Body of pancreas (tissue), 4 donors: ENCODE measurements at regions not wholly inside any gene's neighbourhood (a gene's known extent, or its start where the extent isn't known, plus 50 kb on each side); places are given as distances from the start of the nearest gene placed in this dataset.

Experiments
- ATAC-seq: fragments of 150-250 bp; one replicate; pipeline ENCODE4 v1.9.1; 2016
- DNase-seq, 4 donors: peaks; one replicate each; pipeline ENCODE4 v3.0.0-alpha.2; 2019
- H3K27ac ChIP-seq, 4 donors: fragments of 200-600 bp; sonication (generic); 1 replicate in 3 of 4; 2 replicates in 1 of 4; pipeline versions ENCODE4 v1.5.1 to v1.6.1; 2016 to 2019; ENCODE audit warnings: mild to moderate bottlenecking in 1 of 4, mixed read lengths in 1 of 4, moderate library complexity in 1 of 4
- H3K27me3 ChIP-seq, 2 donors: fragments of 200-600 bp; sonication (generic); one replicate each; pipeline ENCODE4 v1.6.0; 2016; ENCODE audit warnings: mild to moderate bottlenecking in 1 of 2
- H3K36me3 ChIP-seq, 2 donors: fragments of 200-600 bp; sonication (generic); replicated peaks in 1 of 2; 2 replicates each; pipeline ENCODE4 v1.5.1; 2016; ENCODE audit warnings: low read depth in 2 of 2; ENCODE audit not compliant: insufficient read depth in 1 of 2
- H3K4me1 ChIP-seq: fragments of 200-600 bp; sonication (generic); one replicate; pipeline ENCODE4 v1.6.0; 2016
- H3K4me3 ChIP-seq, 2 donors: fragments of 200-600 bp; sonication (generic); 1 replicate in 1 of 2; 2 replicates in 1 of 2; pipeline ENCODE4 v1.5.1; 2016 to 2019
- H3K9me3 ChIP-seq, 3 donors: fragments of 200-600 bp; sonication (generic); 1 replicate in 2 of 3; 2 replicates in 1 of 3; pipeline ENCODE4 v1.5.1; 2016
- POLR2A ChIP-seq, 3 donors: fragments of 450-650 bp; IDR thresholded peaks; one replicate each; pipeline ENCODE4 v1.6.1; 2016; ENCODE audit warnings: antibody characterized with exemption in 3 of 3, mild to moderate bottlenecking in 2 of 3
- WGBS, 2 donors: methylation state at CpG; one replicate each; pipeline ENCODE4 v1.1.5; 2017; 5-methylcytosine and 5-hydroxymethylcytosine counted together
- intact Hi-C: fragments of 100-400 bp; cut with DNase I; formaldehyde crosslinking; loops from one replicate; pipeline ENCODE4 v1.15.1; 2023
- TF ChIP-seq, protein P1 (sequence below), 7 experiments: fragments of 450-650 bp in 4 of 7; fragments of 200-600 bp in 3 of 7; sonication (generic) in 3 of 7; IDR thresholded peaks; one replicate each; pipeline ENCODE4 v1.5.1; 2016 to 2019; ENCODE audit warnings: antibody characterized with exemption in 7 of 7

DNA sequence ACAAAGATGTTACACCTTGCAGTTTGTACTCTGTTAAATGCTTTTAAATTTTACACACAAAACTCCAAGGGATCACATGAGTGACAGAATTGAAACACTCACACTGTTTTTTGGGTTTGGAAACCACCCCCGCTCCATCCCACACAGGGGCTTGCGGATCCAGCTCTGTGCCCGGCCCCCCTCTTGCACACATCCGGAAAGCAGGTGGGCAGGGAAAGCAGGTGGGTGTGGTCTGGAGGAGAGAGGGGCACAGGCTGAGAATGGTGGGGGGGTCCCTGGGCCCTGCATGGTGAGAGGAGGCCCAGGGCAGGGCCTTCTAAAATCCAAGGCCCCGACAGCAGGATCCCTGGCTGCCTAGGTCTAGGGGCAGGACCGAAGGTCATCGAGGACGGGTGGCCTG is 88.5 kb upstream of the HPCAL1 start:
- whole genome bisulfite sequencing, 2 donors = 88% methylated on average over 8 of the region's 8 CpGs
- Histone ChIP-seq H3K4me3 (no peak overlapping the region), H3K27me3 (no peaks in the 10 kb centered on the region), H3K4me1 (no peaks in the 10 kb centered on the region), H3K9me3 (no peaks in the 10 kb centered on the region), H3K36me3 (no peaks in the 10 kb centered on the region), H3K27ac (no peak overlapping the region)
- DNase-seq (no peak), ATAC-seq (no peak)
- TF ChIP-seq POLR2A (IDR thresholded peaks at IDR 0.05) = no peak
- TF ChIP-seq, protein P1, sequence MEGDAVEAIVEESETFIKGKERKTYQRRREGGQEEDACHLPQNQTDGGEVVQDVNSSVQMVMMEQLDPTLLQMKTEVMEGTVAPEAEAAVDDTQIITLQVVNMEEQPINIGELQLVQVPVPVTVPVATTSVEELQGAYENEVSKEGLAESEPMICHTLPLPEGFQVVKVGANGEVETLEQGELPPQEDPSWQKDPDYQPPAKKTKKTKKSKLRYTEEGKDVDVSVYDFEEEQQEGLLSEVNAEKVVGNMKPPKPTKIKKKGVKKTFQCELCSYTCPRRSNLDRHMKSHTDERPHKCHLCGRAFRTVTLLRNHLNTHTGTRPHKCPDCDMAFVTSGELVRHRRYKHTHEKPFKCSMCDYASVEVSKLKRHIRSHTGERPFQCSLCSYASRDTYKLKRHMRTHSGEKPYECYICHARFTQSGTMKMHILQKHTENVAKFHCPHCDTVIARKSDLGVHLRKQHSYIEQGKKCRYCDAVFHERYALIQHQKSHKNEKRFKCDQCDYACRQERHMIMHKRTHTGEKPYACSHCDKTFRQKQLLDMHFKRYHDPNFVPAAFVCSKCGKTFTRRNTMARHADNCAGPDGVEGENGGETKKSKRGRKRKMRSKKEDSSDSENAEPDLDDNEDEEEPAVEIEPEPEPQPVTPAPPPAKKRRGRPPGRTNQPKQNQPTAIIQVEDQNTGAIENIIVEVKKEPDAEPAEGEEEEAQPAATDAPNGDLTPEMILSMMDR (IDR thresholded peaks at IDR 0.05) = no peak
- intact Hi-C loops = no loop called here

DNA sequence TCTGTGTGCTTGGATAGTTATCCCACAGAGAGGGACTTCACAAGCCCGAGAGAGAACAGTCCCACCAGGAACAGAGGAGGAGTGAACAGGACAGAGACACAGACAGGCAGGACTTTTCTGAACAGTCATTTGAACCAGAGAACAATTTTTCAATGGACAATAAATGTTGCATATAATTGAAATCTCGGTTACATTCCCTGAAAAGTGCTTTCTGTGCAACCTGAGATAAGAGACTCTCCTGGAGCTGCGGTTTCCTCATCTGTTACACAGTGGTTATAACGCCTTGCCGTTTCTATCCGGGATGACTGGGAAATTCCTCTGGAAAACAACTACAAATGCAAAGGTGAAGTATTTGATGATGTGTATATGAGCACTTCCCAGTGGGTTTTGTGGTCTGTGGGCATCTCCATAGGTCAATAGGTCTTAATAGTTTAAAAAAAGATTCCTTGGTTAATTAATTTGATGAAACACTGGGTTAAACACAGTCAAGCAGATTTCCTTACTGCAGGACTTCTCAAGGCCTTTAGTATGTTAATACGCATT is 87.2 kb upstream of the HPCAL1 start:
- no peak for TF ChIP-seq POLR2A (IDR thresholded peaks at IDR 0.05)
- TF ChIP-seq, protein P1 (IDR thresholded peaks at IDR 0.05) = no peak
- Histone ChIP-seq H3K27ac (no peak overlapping the region), H3K4me3 (no peak overlapping the region), H3K36me3 (no peaks in the 10 kb centered on the region), H3K27me3 (no peaks in the 10 kb centered on the region), H3K4me1 (no peaks in the 10 kb centered on the region), H3K9me3 (no peaks in the 10 kb centered on the region)
- no peak for ATAC-seq
- DNase-seq = no peak
- WGBS, 2 donors = 89 to 93% methylated on average over 7 of the region's 7 CpGs
- intact Hi-C loops = no loop called here

DNA sequence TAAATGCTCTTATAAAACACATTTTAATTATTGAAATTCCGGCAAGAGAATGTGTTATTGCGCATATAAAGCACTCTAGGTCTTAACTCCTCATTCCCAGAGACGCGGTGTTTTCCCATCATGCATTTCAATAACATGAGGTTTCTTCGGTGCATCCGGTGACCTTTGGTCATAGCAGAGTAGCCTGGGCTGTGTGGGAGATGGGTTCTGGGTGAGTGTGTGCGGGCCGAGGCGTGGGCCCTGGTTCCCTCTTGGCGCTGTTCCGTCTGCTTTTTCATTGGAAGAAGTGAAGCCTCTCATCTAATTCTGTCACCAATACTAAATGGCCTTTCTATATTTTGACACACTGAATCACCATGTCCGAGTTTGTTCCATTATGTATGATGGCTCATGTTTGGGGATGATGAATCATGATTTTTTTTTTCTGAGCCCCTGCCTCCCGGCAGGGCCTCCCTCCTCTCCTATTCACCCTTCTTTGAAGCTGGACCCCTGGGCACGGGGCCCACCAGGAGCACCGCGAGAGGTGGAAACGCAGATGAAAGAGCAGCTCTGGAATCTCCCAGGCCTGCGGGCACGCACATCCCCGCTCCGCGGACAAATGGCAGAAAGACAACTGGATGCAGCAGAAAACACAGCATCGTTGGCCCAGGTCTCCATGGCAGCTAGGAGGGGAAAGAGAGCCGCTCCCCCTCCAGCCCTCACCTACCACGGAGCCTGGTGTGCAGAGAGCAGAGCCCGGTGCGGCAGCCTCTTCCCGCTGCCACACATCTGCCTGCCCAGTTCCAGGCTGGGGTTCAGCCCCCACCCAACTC is 85.8 kb upstream of the HPCAL1 start:
- no peak overlapping the region for H3K27ac ChIP-seq
- H3K36me3 ChIP-seq = no peaks in the 10 kb centered on the region
- no peaks in the 10 kb centered on the region for H3K4me1 ChIP-seq
- no peak overlapping the region for H3K4me3 ChIP-seq
- 89% methylated on average over 26 to 28 of the region's 28 CpGs for WGBS, 2 donors
- H3K9me3 ChIP-seq = no peaks in the 10 kb centered on the region
- DNase-seq (no peak), ATAC-seq (no peak)
- H3K27me3 ChIP-seq = no peaks in the 10 kb centered on the region
- TF ChIP-seq POLR2A (IDR thresholded peaks at IDR 0.05) = no peak
- TF ChIP-seq, protein P1 (IDR thresholded peaks at IDR 0.05) = no peak
- intact Hi-C loops = no loop called here

DNA sequence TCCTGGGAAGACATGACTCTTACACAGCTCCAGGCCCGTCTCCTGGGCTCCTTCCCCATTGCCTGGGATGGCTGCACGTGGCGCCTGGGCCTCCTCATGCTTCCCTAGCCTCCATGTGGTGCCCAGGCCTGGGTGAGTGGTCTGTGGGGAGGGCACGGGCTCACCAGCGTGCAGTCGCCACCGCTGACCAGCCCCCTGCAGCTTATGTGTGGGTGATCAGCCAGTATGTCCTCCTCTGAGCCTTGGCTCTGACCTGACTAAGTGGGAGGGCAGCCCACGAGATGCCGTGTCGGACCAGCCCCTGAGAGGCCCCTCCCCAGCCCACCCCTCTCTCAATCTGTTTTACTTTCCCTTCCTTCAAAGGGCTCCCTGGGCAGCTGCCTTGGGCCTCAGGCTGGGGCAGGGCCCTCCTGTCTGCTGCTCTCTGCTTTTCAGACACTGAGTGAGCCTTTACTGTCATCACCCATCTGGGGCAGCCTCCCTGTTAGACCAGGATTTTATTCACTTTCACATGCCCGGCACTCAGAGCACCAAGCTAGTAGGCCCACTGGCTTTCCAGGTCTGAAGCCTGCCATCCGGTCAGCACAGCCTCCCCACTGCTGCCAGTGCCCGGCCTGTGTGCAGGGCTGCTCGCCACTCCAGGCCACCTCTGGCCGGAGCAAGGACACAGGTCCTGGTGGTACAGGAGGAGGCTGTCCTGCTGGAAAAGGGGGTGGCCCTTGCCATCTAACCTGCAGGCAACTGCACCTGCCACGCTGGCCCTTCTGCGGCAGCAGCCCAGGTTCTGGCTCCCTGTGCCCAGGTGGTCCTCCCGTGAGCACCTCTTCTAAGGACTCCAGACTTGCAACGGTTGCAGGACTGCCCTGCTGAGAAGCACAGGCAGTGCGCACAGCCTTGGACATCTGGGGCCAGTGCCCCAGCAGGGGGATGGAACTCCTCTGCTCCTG is 84.9 kb upstream of the HPCAL1 start:
- no peak for ATAC-seq
- H3K4me1 ChIP-seq = no peaks in the 10 kb centered on the region
- DNase-seq = no peak
- TF ChIP-seq, protein P1 (IDR thresholded peaks at IDR 0.05) = no peak
- TF ChIP-seq POLR2A (IDR thresholded peaks at IDR 0.05) = no peak
- WGBS, 2 donors = 92 to 94% methylated on average over 12 to 20 of the region's 20 CpGs
- H3K27me3 ChIP-seq = no peaks in the 10 kb centered on the region
- intact Hi-C loops = no loop called here
- H3K4me3 ChIP-seq = no peak overlapping the region
- H3K36me3 ChIP-seq = no peaks in the 10 kb centered on the region
- H3K9me3 ChIP-seq = no peaks in the 10 kb centered on the region
- no peak overlapping the region for H3K27ac ChIP-seq
